HG03095 (cell line): ENCODE measurements at regions not wholly inside any gene's neighbourhood (a gene's known extent, or its start where the extent isn't known, plus 50 kb on each side); places are given as distances from the start of the nearest gene placed in this dataset.

Experiments
- ATAC-seq: cut with Tn5 transposase; IDR thresholded peaks from one replicate; pipeline ENCODE4 v1.9.1; 2021; ENCODE audit warnings: moderate library complexity; ENCODE audit not compliant: unreplicated experiment

GRCh38 chr12:93197067-93197593 lies 180.6 kb upstream of the NUDT4 start:
- ATAC-seq, result no peak

DNA sequence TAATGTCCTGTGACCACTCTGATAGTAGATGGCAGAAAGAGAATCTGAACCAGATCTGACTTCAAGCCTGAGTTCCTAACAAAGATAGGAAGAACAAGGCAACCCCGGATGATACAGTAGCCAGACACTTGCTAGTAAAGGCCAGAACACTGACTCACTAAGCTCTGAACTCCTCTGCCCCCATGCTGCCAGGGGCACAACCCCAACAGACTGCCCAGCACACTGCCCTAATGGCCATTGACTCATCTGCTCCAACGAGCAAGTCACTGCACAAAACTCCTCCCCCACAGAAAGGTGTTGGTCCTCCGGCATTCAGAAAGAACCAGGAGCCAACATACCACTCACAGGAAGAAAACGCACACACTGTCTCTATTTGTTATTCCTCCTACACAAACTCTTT lies 179.6 kb upstream of the NUDT4 start:
- ATAC-seq, result no peak

GRCh38 chr12:93199831-93200236 lies 177.9 kb upstream of the NUDT4 start:
- no peak for ATAC-seq

DNA sequence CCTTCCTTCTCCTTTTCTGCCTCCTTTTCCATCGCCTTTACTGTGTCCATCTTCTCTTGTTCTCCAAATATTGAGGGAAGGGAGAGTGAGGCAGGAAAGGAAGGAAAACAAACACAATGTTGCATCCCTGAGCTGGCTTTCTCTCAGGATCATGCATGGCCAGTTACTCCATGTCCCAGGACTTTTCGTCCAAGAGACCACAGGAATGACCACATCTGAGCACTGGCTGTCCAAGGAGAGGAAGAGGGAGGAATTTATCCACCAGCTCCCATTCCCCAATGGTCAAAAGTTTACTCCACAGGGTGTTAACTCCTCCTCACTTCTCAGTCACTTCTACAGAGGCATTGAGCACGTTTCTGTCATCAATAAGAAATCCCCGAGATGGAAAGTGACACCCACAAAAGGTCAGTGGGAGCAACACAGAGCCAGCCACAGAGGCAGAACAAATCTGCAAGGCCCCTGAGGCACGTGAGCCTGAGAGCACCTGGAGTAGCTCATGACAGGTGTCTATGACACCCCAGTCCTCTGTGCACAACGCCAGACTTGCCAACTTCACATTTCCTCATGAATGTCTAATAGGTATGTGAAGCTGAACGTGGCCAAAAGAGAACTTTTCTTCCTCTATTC lies 177.3 kb upstream of the NUDT4 start:
- no peak for ATAC-seq

- no peak for ATAC-seq
Observed at GRCh38 chr12:93201990-93202389, 175.7 kb upstream of the NUDT4 start.

- no peak for ATAC-seq
Observed at GRCh38 chr12:93202688-93203087, 175.0 kb upstream of the NUDT4 start.

GRCh38 chr12:93203361-93203760 lies 174.4 kb upstream of the NUDT4 start:
- ATAC-seq, result no peak

- ATAC-seq, result no peak
Observed at GRCh38 chr12:93204896-93205295, 172.8 kb upstream of the NUDT4 start.

- no peak for ATAC-seq
Observed at GRCh38 chr12:93205361-93205760, 172.4 kb upstream of the NUDT4 start.

DNA sequence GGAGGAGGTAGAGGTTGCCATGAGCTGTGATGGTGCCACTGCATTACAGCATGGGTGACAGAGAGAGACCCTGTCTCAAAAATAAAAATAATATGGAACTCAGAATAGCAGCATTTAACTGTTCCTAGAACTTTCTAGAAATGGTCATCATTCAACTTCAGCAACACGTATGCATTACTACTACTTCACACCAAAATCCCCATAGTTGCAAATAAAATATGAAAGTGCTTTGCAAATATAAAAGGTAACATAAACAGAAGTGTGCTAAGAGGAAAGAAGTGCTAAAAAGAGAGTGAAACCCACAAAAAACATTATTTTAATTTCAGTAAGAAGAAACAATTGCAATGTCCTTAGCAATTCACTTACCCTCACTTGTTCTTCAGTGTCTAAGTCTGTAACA lies 169.7 kb upstream of the NUDT4 start:
- no peak for ATAC-seq

- no peak for ATAC-seq
Observed at GRCh38 chr12:93214523-93215289, 163.0 kb upstream of the NUDT4 start.

DNA sequence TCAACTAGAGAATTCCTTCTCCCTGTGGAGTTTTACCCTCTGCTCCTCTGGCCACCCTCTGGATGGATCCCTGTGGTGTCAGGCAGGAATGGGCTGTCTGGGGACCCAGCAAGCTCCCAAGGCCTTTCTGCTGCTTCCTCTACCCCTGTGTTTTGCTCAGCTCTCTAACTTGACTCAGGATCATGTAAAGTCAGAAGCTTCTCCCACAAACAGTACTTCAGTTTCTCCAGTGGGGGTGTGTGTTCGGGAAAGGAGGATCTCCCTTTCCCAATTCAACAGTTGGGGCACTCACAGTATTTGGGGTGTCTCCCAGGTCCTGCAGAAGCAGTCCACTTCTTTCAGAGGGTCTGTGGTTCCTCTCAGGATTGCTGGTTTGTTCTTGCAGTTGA lies 162.4 kb upstream of the NUDT4 start:
- no peak for ATAC-seq

DNA sequence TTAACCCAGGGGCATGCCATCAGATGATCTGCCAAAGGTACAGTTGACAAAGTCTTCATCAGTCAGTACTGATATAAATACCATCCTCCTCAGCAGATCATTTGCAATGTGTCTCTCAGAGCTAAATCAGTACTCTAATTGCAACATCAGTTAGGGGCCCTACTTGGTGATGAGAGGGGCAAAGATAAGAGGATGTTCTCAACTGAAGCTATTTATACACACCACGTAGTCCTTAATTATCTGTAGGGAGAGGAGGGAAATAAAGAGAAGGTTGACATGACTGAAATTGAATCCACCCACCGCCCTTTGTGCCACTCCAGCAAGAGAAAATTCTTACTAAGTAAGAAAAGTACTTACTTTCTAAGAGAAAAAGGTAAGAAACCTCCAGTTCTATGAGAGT lies 157.8 kb upstream of the NUDT4 start:
- ATAC-seq, result no peak

DNA sequence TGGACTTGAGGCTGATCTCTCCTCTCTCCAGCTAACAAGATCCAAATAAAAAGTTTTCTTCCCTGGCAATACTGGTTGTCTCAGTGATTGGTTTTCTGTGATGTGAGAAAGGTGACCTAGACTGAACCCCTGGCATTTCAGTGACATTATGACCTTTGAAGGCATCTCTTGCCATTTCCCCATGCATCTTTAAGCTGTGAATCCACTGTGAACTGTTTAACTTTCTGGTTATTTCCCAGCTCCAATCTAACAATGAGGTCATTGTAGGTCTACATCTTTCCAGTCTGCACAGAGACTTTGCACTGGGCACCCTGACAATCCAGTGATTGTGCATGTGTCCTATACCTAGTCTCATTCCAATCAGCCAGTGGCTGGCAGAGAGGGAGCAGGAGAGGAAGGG lies 155.9 kb upstream of the NUDT4 start:
- no peak for ATAC-seq

- ATAC-seq, result no peak
Observed at GRCh38 chr12:93223440-93224426, 154.0 kb upstream of the NUDT4 start.

DNA sequence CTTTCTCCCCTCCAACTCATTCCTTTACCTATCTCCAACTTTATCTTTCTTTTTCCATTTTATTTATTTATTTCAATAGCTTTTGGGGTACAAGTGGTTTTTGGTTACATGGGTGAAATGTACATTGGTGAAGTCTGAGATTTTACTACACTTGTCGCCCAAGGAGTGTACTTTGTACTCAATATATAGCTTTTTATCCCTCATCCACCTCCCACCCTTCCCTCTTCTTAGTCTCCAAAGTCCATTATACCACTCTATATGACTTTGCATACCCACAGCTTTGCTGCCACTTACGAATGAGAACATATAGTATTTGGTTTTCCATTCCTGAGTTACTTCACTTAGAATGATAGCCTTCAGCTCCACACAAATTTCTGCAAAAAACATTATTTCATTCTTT lies 152.6 kb upstream of the NUDT4 start:
- no peak for ATAC-seq

DNA sequence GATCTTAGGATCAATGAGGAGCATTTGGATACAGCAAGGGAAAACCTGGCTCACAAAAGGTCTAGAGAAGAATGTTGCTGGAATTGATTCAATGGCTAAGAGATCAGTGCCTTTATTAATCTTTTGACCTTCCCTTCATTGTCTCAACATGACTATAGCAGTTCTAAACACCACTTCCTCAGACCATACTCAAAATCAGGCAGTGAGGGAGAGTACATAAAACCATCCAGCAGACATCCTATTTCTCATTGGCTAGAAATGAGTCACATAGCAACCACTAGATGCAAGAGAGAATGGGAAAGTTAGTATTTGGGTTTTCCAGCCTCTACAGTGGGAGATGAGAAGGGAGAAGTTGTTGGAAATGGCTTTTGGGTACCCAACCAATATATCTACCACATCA lies 151.4 kb upstream of the NUDT4 start:
- ATAC-seq, result no peak

DNA sequence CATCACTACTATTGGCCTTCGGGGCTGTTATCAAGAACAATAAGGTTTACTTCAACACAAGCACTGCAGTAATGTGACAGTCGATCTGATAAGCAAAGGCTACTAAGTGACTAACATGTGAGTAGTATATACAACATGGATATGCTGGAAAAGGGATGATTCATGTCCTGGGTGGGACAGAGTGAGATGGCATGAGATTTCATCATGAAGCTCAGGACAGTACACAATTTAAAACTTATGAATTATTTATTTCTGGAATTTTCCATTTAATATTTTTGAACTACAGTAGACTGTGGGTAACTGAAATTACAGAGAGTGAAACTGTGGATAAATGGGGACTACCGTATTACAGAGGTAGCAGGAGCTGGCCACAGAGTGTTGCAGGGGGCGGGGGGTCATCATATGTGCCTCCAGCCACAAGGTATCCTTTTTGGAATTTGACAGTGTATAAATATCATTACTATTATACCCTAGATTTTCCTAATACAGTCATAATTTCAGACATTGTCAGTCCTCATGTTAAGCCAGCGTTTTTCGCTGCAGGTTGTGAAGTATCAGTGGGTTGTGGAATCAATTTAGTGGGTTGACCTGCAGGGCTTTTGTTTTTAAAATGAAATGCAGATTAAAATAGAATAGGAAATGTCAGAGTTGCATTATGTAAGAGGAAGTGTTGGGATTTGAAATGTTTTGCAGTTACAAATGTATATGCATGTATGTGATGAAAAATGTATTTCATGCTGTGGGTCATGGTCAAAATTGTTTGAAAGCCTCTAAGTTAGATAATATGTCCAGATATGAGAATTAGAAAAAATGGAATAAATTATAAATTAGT lies 148.0 kb upstream of the NUDT4 start:
- no peak for ATAC-seq

- no peak for ATAC-seq
Observed at GRCh38 chr12:93230326-93230720, 147.4 kb upstream of the NUDT4 start.

GRCh38 chr12:93231938-93232337 lies 145.8 kb upstream of the NUDT4 start:
- no peak for ATAC-seq
